ENCODE measurements at regions not wholly inside any gene's neighbourhood (a gene's known extent, or its start where the extent isn't known, plus 50 kb on each side); places are given as distances from the start of the nearest gene placed in this dataset.
"Not testable (repeated sequence)": the region's sequence is repeated elsewhere in the genome, so short reads cannot be mapped to it uniquely, and the experiment has no call there.

- no peak for DNase-seq
These were observed 170.6 kb upstream of the MEF2C start for GRCh38 chr5:89053547-89053946.

- not testable (repeated sequence) for DNase-seq
These were observed 167.1 kb upstream of the MEF2C start for GRCh38 chr5:89050062-89050461.

- DNase-seq: no peak
These were observed 164.6 kb upstream of the MEF2C start for GRCh38 chr5:89047571-89047970.

- no peak for DNase-seq
These were observed 162.2 kb upstream of the MEF2C start for GRCh38 chr5:89045216-89045615.

GRCh38 chr5:89044674-89045200 lies 161.8 kb upstream of the MEF2C start:
- DNase-seq: no peak

- DNase-seq: no peak
These were observed 160.7 kb upstream of the MEF2C start for GRCh38 chr5:89043676-89044075.

GRCh38 chr5:89042746-89043145 lies 159.8 kb upstream of the MEF2C start:
- no peak for DNase-seq

- DNase-seq: no peak
These were observed 159.0 kb upstream of the MEF2C start for GRCh38 chr5:89041976-89042375.

- DNase-seq: no peak
These were observed 158.3 kb upstream of the MEF2C start for GRCh38 chr5:89041249-89041779.

GRCh38 chr5:89036704-89037489 lies 153.9 kb upstream of the MEF2C start:
- DNase-seq: no peak

- no peak for DNase-seq
These were observed 153.2 kb upstream of the MEF2C start for GRCh38 chr5:89036166-89036565.

- no peak for DNase-seq
These were observed 151.6 kb upstream of the MEF2C start for GRCh38 chr5:89034588-89034987.

GRCh38 chr5:89030798-89031197 lies 147.8 kb upstream of the MEF2C start:
- no peak for DNase-seq

GRCh38 chr5:89028595-89029285 lies 145.8 kb upstream of the MEF2C start:
- DNase-seq: no peak

GRCh38 chr5:89024045-89024444 lies 141.1 kb upstream of the MEF2C start:
- DNase-seq: no peak

- no peak for DNase-seq
These were observed 138.1 kb upstream of the MEF2C start for GRCh38 chr5:89020926-89021610.

- DNase-seq: no peak
These were observed 133.8 kb upstream of the MEF2C start for GRCh38 chr5:89016741-89017303.

- DNase-seq: no peak
These were observed 132.4 kb upstream of the MEF2C start for GRCh38 chr5:89015409-89015808.

GRCh38 chr5:89011778-89012711 lies 129.1 kb upstream of the MEF2C start:
- no peak for DNase-seq

GRCh38 chr5:89010512-89010911 lies 127.5 kb upstream of the MEF2C start:
- DNase-seq: no peak

GRCh38 chr5:89008291-89008690 lies 125.3 kb upstream of the MEF2C start:
- DNase-seq: no peak

GRCh38 chr5:89005990-89006389 lies 123.0 kb upstream of the MEF2C start:
- no peak for DNase-seq
